HepG2 (cell line): ENCODE measurements at regions not wholly inside any gene's neighbourhood (a gene's known extent, or its start where the extent isn't known, plus 50 kb on each side); places are given as distances from the start of the nearest gene placed in this dataset.

ENCODE experiments used
- ATAC-seq: fragments of 200-7000 bp; cut with Tn5 transposase; 3 replicates; pipeline ENCODE4 v1.9.1; 2020; ENCODE audit warnings: mild to moderate bottlenecking, moderate library complexity
- BruUV-seq: library from RNA; stranded (reverse); fragments of 400-500 nt; replicated peaks from 2 replicates; lab custom pipeline; 2021; lab: Mats Ljungman, UMichigan
- CTCF ChIA-PET: fragments of 300-600 bp; formaldehyde crosslinking; extraction: SDS; loops from one replicate; lab custom pipeline; 2021; ENCODE audit warnings: low total read pairs, inconsistent platforms, low intra/inter-chr PET ratio; lab: Yijun Ruan, JAX
- POLR2A ChIA-PET: fragments of 350-600 bp; sonication (Branson Sonifier 250); formaldehyde crosslinking; loops from one replicate; lab custom pipeline; 2020; ENCODE audit warnings: antibody characterized with exemption, inconsistent platforms; lab: Yijun Ruan, JAX
- DNase-seq: peaks from one replicate; pipeline ENCODE4 v3.0.0-alpha.2; 2015; ENCODE audit warnings: low spot score
- FAIRE-seq: peaks from 3 replicates; lab custom pipeline; 2011; peaks lifted over from hg19 to GRCh38; lab: Jason Lieb, UNC
- H2AFZ ChIP-seq: one replicate; pipeline ENCODE4 v1.6.1; 2011; ENCODE audit warnings: low read length, inconsistent platforms
- H3K27ac ChIP-seq: fragments of 300-600 bp; 3 replicates; pipeline ENCODE4 v1.8.0; 2011; ENCODE audit warnings: mixed run types, mild to moderate bottlenecking, mixed read lengths, low read length, inconsistent platforms; ENCODE audit not compliant: insufficient read depth; ENCODE audit errors: extremely low read length
- H3K27me3 ChIP-seq, 2 experiments: fragments of 200-600 bp in 1 of 2; 2 replicates in 1 of 2; 3 replicates in 1 of 2; pipeline versions ENCODE4 v1.6.0 to v1.8.0; 2011; ENCODE audit warnings: low read length in 2 of 2, mild to moderate bottlenecking in 2 of 2, moderate library complexity in 2 of 2, inconsistent platforms in 1 of 2; ENCODE audit not compliant: insufficient read depth in 2 of 2, control insufficient read depth in 1 of 2
- H3K36me3 ChIP-seq, 2 experiments: fragments of 200-600 bp in 1 of 2; replicated peaks in 1 of 2; 2 replicates in 1 of 2; 3 replicates in 1 of 2; pipeline versions ENCODE4 v1.5.1 to v1.8.0; 2011; ENCODE audit warnings: low read length in 2 of 2, inconsistent platforms in 1 of 2; ENCODE audit not compliant: insufficient read depth in 2 of 2, control insufficient read depth in 1 of 2
- H3K4me1 ChIP-seq: 2 replicates; pipeline ENCODE4 v1.5.1; 2012; ENCODE audit warnings: low read length, inconsistent platforms; ENCODE audit not compliant: insufficient read depth
- H3K4me2 ChIP-seq: 2 replicates; pipeline ENCODE4 v1.6.0; 2011; ENCODE audit warnings: low read depth, low read length, inconsistent platforms
- H3K4me3 ChIP-seq, 3 experiments: fragments of 200-600 bp in 1 of 3; sonication (generic), shearing (Covaris generic) in 1 of 3; replicated peaks in 1 of 3; 2 replicates each; pipeline ENCODE4 v1.5.1; 2011 to 2016; ENCODE audit warnings: low read length in 3 of 3, inconsistent platforms in 2 of 3, low read depth in 2 of 3, mild to moderate bottlenecking in 2 of 3, control low read depth in 1 of 3, mixed read lengths in 1 of 3; ENCODE audit not compliant: insufficient read depth in 1 of 3
- H3K79me2 ChIP-seq: one replicate; pipeline ENCODE4 v1.6.1; 2011; ENCODE audit warnings: low read length, inconsistent platforms; ENCODE audit not compliant: insufficient read depth
- H3K9ac ChIP-seq: 2 replicates; pipeline ENCODE4 v1.6.0; 2011; ENCODE audit warnings: mild to moderate bottlenecking, low read depth, low read length, inconsistent platforms; ENCODE audit not compliant: insufficient read depth
- H3K9me3 ChIP-seq: 2 replicates; pipeline ENCODE4 v1.5.1; 2012; ENCODE audit warnings: mild to moderate bottlenecking, low read length
- H4K20me1 ChIP-seq: 2 replicates; pipeline ENCODE4 v1.6.0; 2011; ENCODE audit warnings: inconsistent platforms, mild to moderate bottlenecking, low read length, moderate library complexity; ENCODE audit not compliant: insufficient read depth
- CAMTA2 ChIP-seq: sonication (generic); formaldehyde crosslinking; IDR thresholded peaks from 2 replicates; pipeline ENCODE4 v1.4.0; 2020; ENCODE audit warnings: mild to moderate bottlenecking, missing genetic modification reagents, borderline replicate concordance
- HNRNPH1 ChIP-seq: fragments of 200-400 bp; formaldehyde crosslinking; optimal IDR thresholded peaks from 2 replicates; pipeline ENCODE3; 2017; ENCODE audit warnings: mild to moderate bottlenecking, low read depth, low read length
- MIXL1 ChIP-seq: IDR thresholded peaks from 2 replicates; pipeline ENCODE4 v1.6.1; 2016
- PLRG1 ChIP-seq: fragments of 450-650 bp; conservative IDR thresholded peaks from 2 replicates; pipeline ENCODE4 v1.6.1; 2016
- SRSF4 ChIP-seq: fragments of 200-400 bp; formaldehyde crosslinking; IDR thresholded peaks from one replicate; pipeline ENCODE4 v1.6.1; 2018; ENCODE audit warnings: mild to moderate bottlenecking, low read depth, low read length, moderate library complexity; ENCODE audit not compliant: poor library complexity, severe bottlenecking
- THAP11 ChIP-seq: IDR thresholded peaks from 2 replicates; pipeline ENCODE4 v1.6.1; 2016; ENCODE audit warnings: missing biosample characterization, missing genetic modification reagents
- ZNF709 ChIP-seq: sonication (generic); formaldehyde crosslinking; IDR thresholded peaks from 2 replicates; pipeline ENCODE4 v1.5.0; 2020; ENCODE audit warnings: mild to moderate bottlenecking, missing genetic modification reagents
- WGBS: methylation state at CpG from one replicate; pipeline ENCODE4 v1.1.6; 2017; ENCODE audit warnings: low lambda C conversion rate; 5-methylcytosine and 5-hydroxymethylcytosine counted together
- in situ Hi-C: cut with HindIII; loops from 2 replicates; pipeline ENCODE4 v1.10.0; 2017; ENCODE audit warnings: low pct_unique_long_range_greater_than_20kb; ENCODE audit not compliant: extremely low pct_ligation_motif_present
- intact Hi-C: fragments of 100-400 bp; cut with micrococcal nuclease; formaldehyde crosslinking; loops from one replicate; pipeline ENCODE4 v1.10.0; 2022; ENCODE audit not compliant: unreplicated experiment
- TF ChIP-seq, protein P1 (sequence below): fragments of 450-650 bp; IDR thresholded peaks from 2 replicates; pipeline ENCODE4 v1.6.1; 2017
- TF ChIP-seq, protein P2 (sequence below): sonication (generic); formaldehyde crosslinking; IDR thresholded peaks from 2 replicates; pipeline ENCODE4 v1.5.1; 2020; ENCODE audit warnings: missing genetic modification reagents, mild to moderate bottlenecking, borderline replicate concordance
- TF ChIP-seq, protein P3 (sequence below): sonication (generic); formaldehyde crosslinking; IDR thresholded peaks from 2 replicates; pipeline ENCODE4 v1.4.0; 2020; ENCODE audit warnings: missing genetic modification reagents
- TF ChIP-seq, protein P4 (sequence below): sonication (generic); formaldehyde crosslinking; IDR thresholded peaks from 2 replicates; pipeline ENCODE4 v1.9.0; 2021; ENCODE audit warnings: missing genetic modification reagents, borderline replicate concordance
- TF ChIP-seq, protein P5 (sequence below): IDR thresholded peaks from 2 replicates; pipeline ENCODE4 v1.6.1; 2018; ENCODE audit warnings: missing genetic modification reagents, mild to moderate bottlenecking, missing compliant biosample characterization
- TF ChIP-seq, protein P6 (sequence below), 2 experiments: sonication (generic) in 1 of 2; formaldehyde crosslinking in 1 of 2; IDR thresholded peaks; 2 replicates each; pipeline versions ENCODE4 v1.4.0 to v1.6.1; 2018 to 2020; ENCODE audit warnings: missing genetic modification reagents in 2 of 2, borderline replicate concordance in 1 of 2, low read depth in 1 of 2, mild to moderate bottlenecking in 1 of 2, missing biosample characterization in 1 of 2

DNA sequence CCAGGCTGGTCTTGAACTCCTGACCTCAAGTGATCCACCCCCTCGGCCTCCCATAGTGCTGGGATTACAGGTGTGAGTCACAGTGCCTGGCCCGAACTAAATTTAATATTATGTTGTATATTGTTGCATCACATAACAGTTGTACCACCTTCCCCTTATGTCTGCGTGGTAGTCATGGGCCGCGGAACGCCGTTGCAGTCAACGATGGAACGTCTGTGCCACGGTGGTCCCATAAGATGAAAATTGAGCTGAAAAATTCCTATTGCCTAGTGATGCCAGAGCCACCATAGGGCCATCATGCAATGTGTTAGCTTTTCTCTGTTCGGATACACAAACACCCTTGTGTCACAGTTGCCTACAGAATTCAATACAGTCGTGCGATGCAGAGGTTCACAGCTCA, 236.1 kb downstream of the TEX29 start:
- BruUV-seq: no TSS peak
- H3K4me2 ChIP-seq: no peak overlapping the region
- no peak overlapping the region for H3K27ac ChIP-seq
- H3K27me3 ChIP-seq: peaks cover 5 to 45% of the 10 kb centered on the region in 2 experiments; a peak in 4 of 5 replicates
- no peak overlapping the region for H3K9ac ChIP-seq
- ChIA-PET CTCF (no interaction called here), POLR2A (no interaction called here)
- no peak overlapping the region for H2AFZ ChIP-seq
- DNase-seq (no peak), ATAC-seq (no peak), FAIRE-seq (no peak)
- H3K36me3 ChIP-seq: no peaks in the 10 kb centered on the region
- no peaks in the 10 kb centered on the region for H4K20me1 ChIP-seq
- in situ Hi-C loops (no loop called here), intact Hi-C loops (no loop called here)
- no peak overlapping the region for H3K4me3 ChIP-seq
- H3K79me2 ChIP-seq: no peaks in the 10 kb centered on the region
- 57% methylated on average over 13 of the region's 13 CpGs for WGBS
- H3K4me1 ChIP-seq: no peaks in the 10 kb centered on the region
- no peaks in the 10 kb centered on the region for H3K9me3 ChIP-seq
- TF ChIP-seq, protein P1, sequence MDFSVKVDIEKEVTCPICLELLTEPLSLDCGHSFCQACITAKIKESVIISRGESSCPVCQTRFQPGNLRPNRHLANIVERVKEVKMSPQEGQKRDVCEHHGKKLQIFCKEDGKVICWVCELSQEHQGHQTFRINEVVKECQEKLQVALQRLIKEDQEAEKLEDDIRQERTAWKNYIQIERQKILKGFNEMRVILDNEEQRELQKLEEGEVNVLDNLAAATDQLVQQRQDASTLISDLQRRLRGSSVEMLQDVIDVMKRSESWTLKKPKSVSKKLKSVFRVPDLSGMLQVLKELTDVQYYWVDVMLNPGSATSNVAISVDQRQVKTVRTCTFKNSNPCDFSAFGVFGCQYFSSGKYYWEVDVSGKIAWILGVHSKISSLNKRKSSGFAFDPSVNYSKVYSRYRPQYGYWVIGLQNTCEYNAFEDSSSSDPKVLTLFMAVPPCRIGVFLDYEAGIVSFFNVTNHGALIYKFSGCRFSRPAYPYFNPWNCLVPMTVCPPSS: no peak
- no peak for TF ChIP-seq ZNF709 (CRISPR knock-in tag)
- TF ChIP-seq CAMTA2 (CRISPR knock-in tag): no peak
- TF ChIP-seq, protein P2, sequence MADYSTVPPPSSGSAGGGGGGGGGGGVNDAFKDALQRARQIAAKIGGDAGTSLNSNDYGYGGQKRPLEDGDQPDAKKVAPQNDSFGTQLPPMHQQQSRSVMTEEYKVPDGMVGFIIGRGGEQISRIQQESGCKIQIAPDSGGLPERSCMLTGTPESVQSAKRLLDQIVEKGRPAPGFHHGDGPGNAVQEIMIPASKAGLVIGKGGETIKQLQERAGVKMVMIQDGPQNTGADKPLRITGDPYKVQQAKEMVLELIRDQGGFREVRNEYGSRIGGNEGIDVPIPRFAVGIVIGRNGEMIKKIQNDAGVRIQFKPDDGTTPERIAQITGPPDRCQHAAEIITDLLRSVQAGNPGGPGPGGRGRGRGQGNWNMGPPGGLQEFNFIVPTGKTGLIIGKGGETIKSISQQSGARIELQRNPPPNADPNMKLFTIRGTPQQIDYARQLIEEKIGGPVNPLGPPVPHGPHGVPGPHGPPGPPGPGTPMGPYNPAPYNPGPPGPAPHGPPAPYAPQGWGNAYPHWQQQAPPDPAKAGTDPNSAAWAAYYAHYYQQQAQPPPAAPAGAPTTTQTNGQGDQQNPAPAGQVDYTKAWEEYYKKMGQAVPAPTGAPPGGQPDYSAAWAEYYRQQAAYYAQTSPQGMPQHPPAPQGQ (CRISPR knock-in tag): no peak
- TF ChIP-seq, protein P3, sequence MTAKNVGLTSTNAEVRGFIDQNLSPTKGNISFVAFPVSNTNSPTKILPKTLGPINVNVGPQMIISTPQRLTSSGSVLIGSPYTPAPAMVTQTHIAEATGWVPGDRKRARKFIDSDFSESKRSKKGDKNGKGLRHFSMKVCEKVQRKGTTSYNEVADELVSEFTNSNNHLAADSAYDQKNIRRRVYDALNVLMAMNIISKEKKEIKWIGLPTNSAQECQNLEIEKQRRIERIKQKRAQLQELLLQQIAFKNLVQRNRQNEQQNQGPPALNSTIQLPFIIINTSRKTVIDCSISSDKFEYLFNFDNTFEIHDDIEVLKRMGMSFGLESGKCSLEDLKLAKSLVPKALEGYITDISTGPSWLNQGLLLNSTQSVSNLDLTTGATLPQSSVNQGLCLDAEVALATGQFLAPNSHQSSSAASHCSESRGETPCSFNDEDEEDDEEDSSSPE (CRISPR knock-in tag): no peak
- TF ChIP-seq MIXL1 (CRISPR knock-in tag): no peak
- TF ChIP-seq, protein P4, sequence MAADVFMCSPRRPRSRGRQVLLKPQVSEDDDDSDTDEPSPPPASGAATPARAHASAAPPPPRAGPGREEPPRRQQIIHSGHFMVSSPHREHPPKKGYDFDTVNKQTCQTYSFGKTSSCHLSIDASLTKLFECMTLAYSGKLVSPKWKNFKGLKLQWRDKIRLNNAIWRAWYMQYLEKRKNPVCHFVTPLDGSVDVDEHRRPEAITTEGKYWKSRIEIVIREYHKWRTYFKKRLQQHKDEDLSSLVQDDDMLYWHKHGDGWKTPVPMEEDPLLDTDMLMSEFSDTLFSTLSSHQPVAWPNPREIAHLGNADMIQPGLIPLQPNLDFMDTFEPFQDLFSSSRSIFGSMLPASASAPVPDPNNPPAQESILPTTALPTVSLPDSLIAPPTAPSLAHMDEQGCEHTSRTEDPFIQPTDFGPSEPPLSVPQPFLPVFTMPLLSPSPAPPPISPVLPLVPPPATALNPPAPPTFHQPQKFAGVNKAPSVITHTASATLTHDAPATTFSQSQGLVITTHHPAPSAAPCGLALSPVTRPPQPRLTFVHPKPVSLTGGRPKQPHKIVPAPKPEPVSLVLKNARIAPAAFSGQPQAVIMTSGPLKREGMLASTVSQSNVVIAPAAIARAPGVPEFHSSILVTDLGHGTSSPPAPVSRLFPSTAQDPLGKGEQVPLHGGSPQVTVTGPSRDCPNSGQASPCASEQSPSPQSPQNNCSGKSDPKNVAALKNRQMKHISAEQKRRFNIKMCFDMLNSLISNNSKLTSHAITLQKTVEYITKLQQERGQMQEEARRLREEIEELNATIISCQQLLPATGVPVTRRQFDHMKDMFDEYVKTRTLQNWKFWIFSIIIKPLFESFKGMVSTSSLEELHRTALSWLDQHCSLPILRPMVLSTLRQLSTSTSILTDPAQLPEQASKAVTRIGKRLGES (CRISPR knock-in tag): no peak
- no peak for TF ChIP-seq THAP11
- no peak for TF ChIP-seq HNRNPH1
- TF ChIP-seq, protein P5, sequence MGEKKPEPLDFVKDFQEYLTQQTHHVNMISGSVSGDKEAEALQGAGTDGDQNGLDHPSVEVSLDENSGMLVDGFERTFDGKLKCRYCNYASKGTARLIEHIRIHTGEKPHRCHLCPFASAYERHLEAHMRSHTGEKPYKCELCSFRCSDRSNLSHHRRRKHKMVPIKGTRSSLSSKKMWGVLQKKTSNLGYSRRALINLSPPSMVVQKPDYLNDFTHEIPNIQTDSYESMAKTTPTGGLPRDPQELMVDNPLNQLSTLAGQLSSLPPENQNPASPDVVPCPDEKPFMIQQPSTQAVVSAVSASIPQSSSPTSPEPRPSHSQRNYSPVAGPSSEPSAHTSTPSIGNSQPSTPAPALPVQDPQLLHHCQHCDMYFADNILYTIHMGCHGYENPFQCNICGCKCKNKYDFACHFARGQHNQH (CRISPR knock-in tag): no peak
- no peak for TF ChIP-seq PLRG1
- TF ChIP-seq, protein P6, sequence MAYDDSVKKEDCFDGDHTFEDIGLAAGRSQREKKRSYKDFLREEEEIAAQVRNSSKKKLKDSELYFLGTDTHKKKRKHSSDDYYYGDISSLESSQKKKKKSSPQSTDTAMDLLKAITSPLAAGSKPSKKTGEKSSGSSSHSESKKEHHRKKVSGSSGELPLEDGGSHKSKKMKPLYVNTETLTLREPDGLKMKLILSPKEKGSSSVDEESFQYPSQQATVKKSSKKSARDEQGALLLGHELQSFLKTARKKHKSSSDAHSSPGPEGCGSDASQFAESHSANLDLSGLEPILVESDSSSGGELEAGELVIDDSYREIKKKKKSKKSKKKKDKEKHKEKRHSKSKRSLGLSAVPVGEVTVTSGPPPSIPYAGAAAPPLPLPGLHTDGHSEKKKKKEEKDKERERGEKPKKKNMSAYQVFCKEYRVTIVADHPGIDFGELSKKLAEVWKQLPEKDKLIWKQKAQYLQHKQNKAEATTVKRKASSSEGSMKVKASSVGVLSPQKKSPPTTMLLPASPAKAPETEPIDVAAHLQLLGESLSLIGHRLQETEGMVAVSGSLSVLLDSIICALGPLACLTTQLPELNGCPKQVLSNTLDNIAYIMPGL (CRISPR knock-in tag; IDR thresholded peaks at IDR 0.05; ENCODE audit: borderline replicate concordance in 1 of 2, low read depth in 1 of 2): no peak
- TF ChIP-seq SRSF4: no peak
